OCI-LY7 (cell line): ENCODE measurements at regions not wholly inside any gene's neighbourhood (a gene's known extent, or its start where the extent isn't known, plus 50 kb on each side); places are given as distances from the start of the nearest gene placed in this dataset.

ENCODE experiments used
- BruUV-seq: library from RNA; stranded (reverse); fragments of 400-500 nt; replicated peaks from 2 replicates; lab custom pipeline; 2021; lab: Mats Ljungman, UMichigan
- CTCF ChIA-PET: fragments of 300-600 bp; sonication (Branson Sonifier 250); formaldehyde crosslinking; loops from one replicate; lab custom pipeline; 2022; ENCODE audit warnings: antibody characterized with exemption; ENCODE audit not compliant: unreplicated experiment; lab: Charles Lee
- POLR2A ChIA-PET: fragments of 300-600 bp; sonication (Branson Sonifier 250); formaldehyde crosslinking; loops from one replicate; lab custom pipeline; 2022; ENCODE audit warnings: antibody characterized with exemption; lab: Charles Lee
- DNase-seq: peaks from one replicate; pipeline ENCODE4 v3.0.0-alpha.2; 2015; ENCODE audit warnings: low spot score
- H2AFZ ChIP-seq: fragments of 200-600 bp; sonication (generic), shearing (Covaris generic); 2 replicates; pipeline ENCODE4 v1.6.1; 2014; ENCODE audit warnings: mild to moderate bottlenecking, antibody characterized with exemption, low read length, moderate library complexity
- H3K27ac ChIP-seq: fragments of 200-600 bp; sonication (generic); 2 replicates; pipeline ENCODE4 v1.5.1; 2014; ENCODE audit warnings: mixed run types, low read depth, mild to moderate bottlenecking, moderate library complexity, low read length, inconsistent platforms; ENCODE audit not compliant: poor library complexity, severe bottlenecking
- H3K36me3 ChIP-seq: fragments of 200-600 bp; sonication (generic); 2 replicates; pipeline ENCODE4 v1.6.1; 2014; ENCODE audit warnings: mild to moderate bottlenecking, antibody characterized with exemption, low read length, moderate library complexity, mixed read lengths; ENCODE audit not compliant: insufficient read depth
- H3K4me1 ChIP-seq: fragments of 200-600 bp; sonication (generic); 2 replicates; pipeline ENCODE4 v1.5.1; 2014; ENCODE audit warnings: mild to moderate bottlenecking, low read length; ENCODE audit not compliant: insufficient read depth, poor library complexity, severe bottlenecking
- H3K4me2 ChIP-seq: fragments of 200-600 bp; sonication (generic); 2 replicates; pipeline ENCODE4 v1.6.1; 2014; ENCODE audit warnings: mild to moderate bottlenecking, low read length
- H3K4me3 ChIP-seq: fragments of 200-600 bp; sonication (generic); 2 replicates; pipeline ENCODE4 v1.5.1; 2014; ENCODE audit warnings: mild to moderate bottlenecking, low read depth, low read length; ENCODE audit not compliant: poor library complexity, severe bottlenecking
- H3K79me2 ChIP-seq: fragments of 200-600 bp; sonication (generic); 2 replicates; pipeline ENCODE4 v1.6.1; 2016; ENCODE audit warnings: low read depth, mild to moderate bottlenecking, low read length, moderate library complexity, mixed read lengths; ENCODE audit not compliant: insufficient read depth
- H3K9me2 ChIP-seq: fragments of 200-600 bp; sonication (generic); 2 replicates; pipeline ENCODE4 v1.6.1; 2016; ENCODE audit warnings: mild to moderate bottlenecking, low read length, mixed read lengths; ENCODE audit not compliant: insufficient read depth
- H3K9me3 ChIP-seq: fragments of 200-600 bp; sonication (generic); 2 replicates; pipeline ENCODE4 v1.6.1; 2014; ENCODE audit warnings: mild to moderate bottlenecking, mixed run types, low read length, mixed read lengths
- H4K20me1 ChIP-seq: fragments of 200-600 bp; sonication (generic); 2 replicates; pipeline ENCODE4 v1.6.1; 2014; ENCODE audit warnings: mild to moderate bottlenecking, antibody characterized with exemption, low read length, moderate library complexity, mixed read lengths; ENCODE audit not compliant: insufficient read depth
- CTCF ChIP-seq: fragments of 200-600 bp; sonication (generic); conservative IDR thresholded peaks from 2 replicates; pipeline ENCODE4 v1.5.1; 2014; ENCODE audit warnings: mild to moderate bottlenecking, antibody characterized with exemption, low read length, moderate library complexity, mixed read lengths
- EZH2phosphoT487 ChIP-seq: fragments of 200-600 bp; sonication (generic); IDR thresholded peaks from 2 replicates; pipeline ENCODE4 v1.6.1; 2018; ENCODE audit warnings: low read depth, borderline replicate concordance, mild to moderate bottlenecking, mixed run types, antibody characterized with exemption, low read length, moderate library complexity, mixed read lengths
- intact Hi-C: fragments of 100-400 bp; cut with micrococcal nuclease; formaldehyde crosslinking; loops from one replicate; pipeline ENCODE4 v1.10.0; 2022; ENCODE audit not compliant: unreplicated experiment

GRCh38 chr2:20110876-20111275 is 59.4 kb upstream of the LAPTM4A start:
- no peaks in the 10 kb centered on the region for H3K9me3 ChIP-seq
- no peaks in the 10 kb centered on the region for H3K9me2 ChIP-seq
- POLR2A ChIA-PET, result no interaction called here
- no peak overlapping the region for H3K4me3 ChIP-seq
- H3K36me3 ChIP-seq, result no peaks in the 10 kb centered on the region
- H3K79me2 ChIP-seq, result no peaks in the 10 kb centered on the region
- DNase-seq, result no peak
- intact Hi-C loops, result no loop called here
- CTCF ChIA-PET, result no interaction called here
- no peaks in the 10 kb centered on the region for H3K4me1 ChIP-seq
- no TSS peak for BruUV-seq
- no peaks in the 10 kb centered on the region for H4K20me1 ChIP-seq
- TF ChIP-seq EZH2phosphoT487 (no peak), CTCF (no peak)
- H3K4me2 ChIP-seq, result no peak overlapping the region
- H3K27ac ChIP-seq, result no peak overlapping the region
- no peak overlapping the region for H2AFZ ChIP-seq

- Histone ChIP-seq H3K79me2 (no peaks in the 10 kb centered on the region), H3K4me3 (no peak overlapping the region), H3K9me3 (no peaks in the 10 kb centered on the region), H4K20me1 (no peaks in the 10 kb centered on the region), H3K4me2 (no peak overlapping the region), H3K4me1 (no peaks in the 10 kb centered on the region), H3K9me2 (no peaks in the 10 kb centered on the region), H3K27ac (no peak overlapping the region), H2AFZ (no peak overlapping the region), H3K36me3 (no peaks in the 10 kb centered on the region)
- TF ChIP-seq CTCF, result no peak
- TF ChIP-seq EZH2phosphoT487, result no peak
- ChIA-PET POLR2A (interaction anchor here (0.7 kb wide), 1 partner anchor 95 kb away, joined by 6 read pairs; no protein-coding TSS in a partner anchor), CTCF (no interaction called here)
- DNase-seq, result no peak
- no TSS peak for BruUV-seq
- intact Hi-C loops, result no loop called here
These were observed 59.0 kb upstream of the LAPTM4A start for GRCh38 chr2:20110383-20110782.

- POLR2A ChIA-PET, result interaction anchor here (0.7 to 0.8 kb wide), 2 partner anchors 59 to 160 kb away, joined by 3 to 4 read pairs; no protein-coding TSS in a partner anchor
- CTCF ChIA-PET, result no interaction called here
These were observed 57.4 kb upstream of the LAPTM4A start for GRCh38 chr2:20108655-20109396.

More at GRCh38 chr2:20108655-20109396, 57.4 kb upstream of the LAPTM4A start:
- DNase-seq, result no peak
- TF ChIP-seq EZH2phosphoT487, result no peak
- no peak for TF ChIP-seq CTCF
- H3K4me2 ChIP-seq, result no peak overlapping the region
- no peak overlapping the region for H3K4me3 ChIP-seq
- no peaks in the 10 kb centered on the region for H3K79me2 ChIP-seq
- H2AFZ ChIP-seq, result no peak overlapping the region
- H4K20me1 ChIP-seq, result no peaks in the 10 kb centered on the region
- H3K9me3 ChIP-seq, result no peaks in the 10 kb centered on the region
- no peaks in the 10 kb centered on the region for H3K9me2 ChIP-seq
- H3K36me3 ChIP-seq, result no peaks in the 10 kb centered on the region
- intact Hi-C loops, result no loop called here
- H3K27ac ChIP-seq, result no peak overlapping the region
- no peaks in the 10 kb centered on the region for H3K4me1 ChIP-seq
- BruUV-seq, result no TSS peak
